GM23248 (cell line): ENCODE measurements at regions not wholly inside any gene's neighbourhood (a gene's known extent, or its start where the extent isn't known, plus 50 kb on each side); places are given as distances from the start of the nearest gene placed in this dataset.

ENCODE experiments used
- DNase-seq: peaks from one replicate; pipeline ENCODE4 v3.0.0-alpha.2; 2015
- H2AFZ ChIP-seq: fragments of 200-600 bp; sonication (generic); 2 replicates; pipeline ENCODE4 v1.6.1; 2016; ENCODE audit warnings: antibody characterized with exemption
- H3F3A ChIP-seq: fragments of 200-600 bp; sonication (generic); 2 replicates; pipeline ENCODE4 v1.6.1; 2016; ENCODE audit warnings: mild to moderate bottlenecking, antibody characterized with exemption, mixed run types; ENCODE audit not compliant: insufficient read depth
- H3K27ac ChIP-seq: fragments of 200-600 bp; sonication (generic); 2 replicates; pipeline ENCODE4 v1.5.1; 2016; ENCODE audit warnings: mild to moderate bottlenecking
- H3K27me3 ChIP-seq: fragments of 200-600 bp; sonication (generic); replicated peaks from 2 replicates; pipeline ENCODE4 v1.6.1; 2016; ENCODE audit warnings: mild to moderate bottlenecking; ENCODE audit not compliant: insufficient read depth
- H3K36me3 ChIP-seq: fragments of 200-600 bp; sonication (generic); 2 replicates; pipeline ENCODE4 v1.6.1; 2016; ENCODE audit warnings: low read depth, mild to moderate bottlenecking
- H3K4me1 ChIP-seq: fragments of 200-600 bp; sonication (generic); 2 replicates; pipeline ENCODE4 v1.6.1; 2016; ENCODE audit warnings: mild to moderate bottlenecking; ENCODE audit not compliant: insufficient read depth
- H3K4me2 ChIP-seq: fragments of 200-600 bp; sonication (generic); one replicate; pipeline ENCODE4 v1.6.1; 2016; ENCODE audit warnings: mild to moderate bottlenecking; ENCODE audit not compliant: unreplicated experiment
- H3K4me3 ChIP-seq: fragments of 200-600 bp; sonication (generic); 2 replicates; pipeline ENCODE4 v1.5.1; 2016; ENCODE audit warnings: mild to moderate bottlenecking
- H3K79me2 ChIP-seq: fragments of 200-600 bp; sonication (generic); 2 replicates; pipeline ENCODE4 v1.6.1; 2016; ENCODE audit warnings: mild to moderate bottlenecking; ENCODE audit not compliant: insufficient read depth
- H3K9ac ChIP-seq: fragments of 200-600 bp; sonication (generic); 2 replicates; pipeline ENCODE4 v1.6.1; 2016; ENCODE audit warnings: mild to moderate bottlenecking
- H3K9me2 ChIP-seq: fragments of 200-600 bp; sonication (generic); 2 replicates; pipeline ENCODE4 v1.6.1; 2016; ENCODE audit warnings: mixed run types, mild to moderate bottlenecking, moderate library complexity; ENCODE audit not compliant: insufficient read depth
- H3K9me3 ChIP-seq: fragments of 200-600 bp; sonication (generic); one replicate; pipeline ENCODE4 v1.6.1; 2017; ENCODE audit warnings: low read depth
- H4K20me1 ChIP-seq: fragments of 200-600 bp; sonication (generic); 2 replicates; pipeline ENCODE4 v1.6.0; 2016; ENCODE audit not compliant: insufficient read depth
- EZH2 ChIP-seq: fragments of 200-600 bp; sonication (generic); IDR thresholded peaks from 2 replicates; pipeline ENCODE4 v1.6.1; 2018; ENCODE audit warnings: antibody characterized with exemption, mild to moderate bottlenecking; ENCODE audit not compliant: insufficient read depth, poor library complexity, severe bottlenecking
- EZH2phosphoT487 ChIP-seq: fragments of 200-600 bp; sonication (generic); IDR thresholded peaks from 2 replicates; pipeline ENCODE4 v1.6.1; 2018; ENCODE audit warnings: antibody characterized with exemption, moderate library complexity, mild to moderate bottlenecking, low read depth; ENCODE audit not compliant: insufficient read depth
- WGBS, 2 experiments: methylation state at CpG; one replicate each; pipeline ENCODE4 v1.1.6; 2015 to 2017; ENCODE audit warnings: low lambda C conversion rate in 2 of 2, low coverage in 1 of 2; ENCODE audit errors: missing lambda C conversion rate in 2 of 2; 5-methylcytosine and 5-hydroxymethylcytosine counted together
- in situ Hi-C: fragments of 300-500 bp; cut with MboI; formaldehyde crosslinking; loops from 2 replicates; pipeline ENCODE4 v1.15.0; 2020

DNA sequence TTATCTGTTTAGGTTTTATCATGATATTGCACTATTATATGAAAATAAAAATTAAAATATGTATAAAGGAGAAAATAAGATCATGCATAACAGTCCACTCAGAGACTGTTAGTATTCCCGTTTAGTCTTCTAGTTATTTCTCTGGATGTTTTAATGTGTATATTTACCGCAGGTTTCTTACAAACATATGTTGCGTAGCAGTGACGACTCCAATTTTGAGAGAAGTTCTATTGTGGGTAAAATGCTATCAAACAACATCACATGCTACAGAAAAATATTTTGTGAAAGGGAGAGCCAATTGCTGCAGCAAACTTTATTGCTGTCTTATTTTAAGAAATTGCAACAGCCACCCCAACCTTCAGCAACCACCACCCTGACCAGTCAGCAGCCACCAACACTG lies 72.4 kb upstream of the NXT1 start:
- Histone ChIP-seq H2AFZ (no peak overlapping the region), H3K4me2 (no peak overlapping the region)
- 94 to 95% methylated on average over 4 of the region's 4 CpGs for WGBS, 2 experiments

DNA sequence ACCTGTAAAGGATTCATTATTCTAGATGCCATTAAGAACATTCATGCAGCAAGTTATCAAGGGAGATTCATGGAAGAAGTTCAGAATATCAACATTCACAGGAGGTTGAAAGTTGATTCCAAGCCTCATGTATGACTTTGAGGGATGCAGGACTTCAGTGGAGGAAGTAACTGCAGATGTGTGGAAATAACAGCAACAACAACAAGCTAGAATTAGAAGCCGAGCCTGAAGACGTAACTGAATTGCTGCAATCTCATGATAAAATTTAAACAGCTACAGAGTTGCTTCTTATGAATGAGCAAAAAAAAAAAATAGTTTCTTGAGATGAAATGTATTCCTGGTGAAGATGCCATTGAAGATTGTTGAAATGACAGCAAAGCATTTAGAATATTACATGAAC lies 73.3 kb upstream of the NXT1 start:
- in situ Hi-C loops, result no loop called here
- WGBS, 2 experiments, result 47 to 71% methylated on average over 2 of the region's 2 CpGs
- no peaks in the 10 kb centered on the region for H4K20me1 ChIP-seq

More for the DNA sequence above, 72.4 kb upstream of the NXT1 start:
- no peaks in the 10 kb centered on the region for H3K4me1 ChIP-seq
- H3K9me2 ChIP-seq, result no peaks in the 10 kb centered on the region
- no peaks in the 10 kb centered on the region for H3K36me3 ChIP-seq
- no peak overlapping the region for H3K27ac ChIP-seq
- no peak for DNase-seq
- no peaks in the 10 kb centered on the region for H3K79me2 ChIP-seq
- TF ChIP-seq EZH2phosphoT487 (no peak), EZH2 (no peak)
- H3K9ac ChIP-seq, result no peak overlapping the region
- in situ Hi-C loops, result no loop called here
- peaks cover 6% of the 10 kb centered on the region; the same call in 1 of the 2 replicates for H3K27me3 ChIP-seq
- H3K9me3 ChIP-seq, result no peaks in the 10 kb centered on the region
- H3K4me3 ChIP-seq, result no peak overlapping the region
- H3F3A ChIP-seq, result no peaks in the 10 kb centered on the region
- H4K20me1 ChIP-seq, result no peaks in the 10 kb centered on the region

GRCh38 chr20:23273776-23274175 lies 76.8 kb upstream of the NXT1 start:
- no peak overlapping the region for H3K27ac ChIP-seq
- no peak overlapping the region for H3K9ac ChIP-seq
- no peak overlapping the region for H2AFZ ChIP-seq
- 54 to 60% methylated on average over 3 of the region's 3 CpGs for WGBS, 2 experiments
- in situ Hi-C loops, result no loop called here
- TF ChIP-seq EZH2 (no peak), EZH2phosphoT487 (no peak)
- no peaks in the 10 kb centered on the region for H3F3A ChIP-seq
- no peaks in the 10 kb centered on the region for H3K9me2 ChIP-seq
- no peaks in the 10 kb centered on the region for H4K20me1 ChIP-seq
- H3K4me1 ChIP-seq, result no peaks in the 10 kb centered on the region
- H3K27me3 ChIP-seq, result peaks cover 6% of the 10 kb centered on the region; the same call in 1 of the 2 replicates
- no peak for DNase-seq
- no peak overlapping the region for H3K4me2 ChIP-seq
- H3K4me3 ChIP-seq, result no peak overlapping the region
- H3K79me2 ChIP-seq, result no peaks in the 10 kb centered on the region
- no peaks in the 10 kb centered on the region for H3K36me3 ChIP-seq
- H3K9me3 ChIP-seq, result no peaks in the 10 kb centered on the region

More for the DNA sequence above, 73.3 kb upstream of the NXT1 start:
- Histone ChIP-seq H3K36me3 (no peaks in the 10 kb centered on the region), H3K4me2 (no peak overlapping the region), H3K4me1 (no peaks in the 10 kb centered on the region), H3K9me3 (no peaks in the 10 kb centered on the region), H3K9ac (no peak overlapping the region), H3K4me3 (no peak overlapping the region), H3F3A (no peaks in the 10 kb centered on the region), H3K27ac (no peak overlapping the region), H3K27me3 (peaks cover 6% of the 10 kb centered on the region; the same call in 1 of the 2 replicates), H3K9me2 (no peaks in the 10 kb centered on the region), H2AFZ (no peak overlapping the region), H3K79me2 (no peaks in the 10 kb centered on the region)
- DNase-seq, result no peak
- TF ChIP-seq EZH2 (no peak), EZH2phosphoT487 (no peak)

DNA sequence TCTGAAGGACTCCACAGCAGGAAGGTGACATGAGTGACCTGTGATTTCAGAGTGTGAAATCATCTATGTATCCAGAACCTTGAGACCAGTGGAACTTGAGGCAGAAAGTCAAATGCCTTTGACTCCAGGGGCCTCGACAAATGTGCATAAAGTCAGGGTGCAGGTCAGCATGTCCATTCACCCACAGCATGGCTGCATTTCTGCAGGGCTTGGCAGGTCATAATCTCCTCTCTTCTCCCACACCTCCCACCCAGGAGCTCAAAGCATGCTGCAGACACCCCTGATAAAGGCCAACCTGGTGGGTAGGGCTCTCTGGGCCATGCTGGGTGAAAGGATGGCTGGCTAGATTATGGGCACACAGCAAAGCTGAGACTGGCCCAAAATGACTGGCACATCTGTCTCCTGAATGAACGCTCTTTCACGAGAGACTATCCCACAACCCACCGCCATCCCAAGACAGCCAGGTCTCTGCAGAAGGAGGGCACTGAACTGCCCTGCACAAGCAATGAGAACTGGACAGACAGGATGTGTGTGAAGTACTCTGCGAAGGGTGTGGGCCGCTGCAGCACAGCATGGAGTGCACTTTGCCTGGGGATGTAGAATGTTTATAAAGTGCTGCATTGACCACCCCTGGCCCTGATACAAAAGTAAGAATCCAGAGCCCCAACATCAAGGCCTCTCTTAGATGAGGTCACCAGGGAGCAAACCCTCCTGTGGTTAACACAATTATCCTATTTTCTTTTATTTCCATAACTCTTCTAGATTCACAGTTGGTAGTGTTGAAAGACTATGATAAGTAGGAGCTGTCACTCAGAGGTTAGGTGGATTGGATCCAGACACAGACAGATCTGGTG lies 78.2 kb upstream of the NXT1 start:
- H3K27ac ChIP-seq, result no peak overlapping the region
- no peaks in the 10 kb centered on the region for H3K79me2 ChIP-seq
- DNase-seq, result no peak
- H3K27me3 ChIP-seq, result peaks cover 6% of the 10 kb centered on the region; the same call in 1 of the 2 replicates
- H2AFZ ChIP-seq, result no peak overlapping the region
- no peaks in the 10 kb centered on the region for H3K9me3 ChIP-seq
- 84 to 88% methylated on average over 6 of the region's 6 CpGs for WGBS, 2 experiments
- no peaks in the 10 kb centered on the region for H3F3A ChIP-seq
- no peak overlapping the region for H3K9ac ChIP-seq
- no peak overlapping the region for H3K4me3 ChIP-seq
- H3K4me2 ChIP-seq, result no peak overlapping the region
- H3K36me3 ChIP-seq, result no peaks in the 10 kb centered on the region
- in situ Hi-C loops, result no loop called here
- H3K4me1 ChIP-seq, result no peaks in the 10 kb centered on the region
- H3K9me2 ChIP-seq, result no peaks in the 10 kb centered on the region
- TF ChIP-seq EZH2phosphoT487 (no peak), EZH2 (no peak)
- no peaks in the 10 kb centered on the region for H4K20me1 ChIP-seq
